ENCODE measurements at regions not wholly inside any gene's neighbourhood (a gene's known extent, or its start where the extent isn't known, plus 50 kb on each side); places are given as distances from the start of the nearest gene placed in this dataset.

DNA sequence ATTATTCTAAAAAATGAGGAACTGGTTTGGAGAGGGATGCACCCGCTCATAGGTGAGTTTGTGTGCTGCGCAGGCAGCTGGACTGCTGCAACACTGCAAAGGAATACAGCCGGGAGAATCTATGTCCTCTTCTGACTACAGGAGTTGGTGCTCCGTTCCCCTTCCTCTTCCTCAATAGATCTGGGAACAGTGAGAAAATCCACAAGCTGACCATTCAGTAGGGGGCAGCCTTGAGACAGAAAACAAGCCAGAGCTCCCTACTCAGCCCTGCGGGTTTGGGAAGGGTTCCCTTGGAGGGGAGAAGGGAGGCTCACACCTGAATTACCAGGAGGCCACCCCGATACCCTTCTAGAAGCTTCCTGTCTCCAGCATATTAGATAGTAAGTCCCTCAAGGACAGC, 87.3 kb upstream of the FOXI2 start (continued):
- TF ChIP-seq, protein P1, sequence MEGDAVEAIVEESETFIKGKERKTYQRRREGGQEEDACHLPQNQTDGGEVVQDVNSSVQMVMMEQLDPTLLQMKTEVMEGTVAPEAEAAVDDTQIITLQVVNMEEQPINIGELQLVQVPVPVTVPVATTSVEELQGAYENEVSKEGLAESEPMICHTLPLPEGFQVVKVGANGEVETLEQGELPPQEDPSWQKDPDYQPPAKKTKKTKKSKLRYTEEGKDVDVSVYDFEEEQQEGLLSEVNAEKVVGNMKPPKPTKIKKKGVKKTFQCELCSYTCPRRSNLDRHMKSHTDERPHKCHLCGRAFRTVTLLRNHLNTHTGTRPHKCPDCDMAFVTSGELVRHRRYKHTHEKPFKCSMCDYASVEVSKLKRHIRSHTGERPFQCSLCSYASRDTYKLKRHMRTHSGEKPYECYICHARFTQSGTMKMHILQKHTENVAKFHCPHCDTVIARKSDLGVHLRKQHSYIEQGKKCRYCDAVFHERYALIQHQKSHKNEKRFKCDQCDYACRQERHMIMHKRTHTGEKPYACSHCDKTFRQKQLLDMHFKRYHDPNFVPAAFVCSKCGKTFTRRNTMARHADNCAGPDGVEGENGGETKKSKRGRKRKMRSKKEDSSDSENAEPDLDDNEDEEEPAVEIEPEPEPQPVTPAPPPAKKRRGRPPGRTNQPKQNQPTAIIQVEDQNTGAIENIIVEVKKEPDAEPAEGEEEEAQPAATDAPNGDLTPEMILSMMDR (IDR thresholded peaks at IDR 0.05; ENCODE audit: control extremely low read depth in 1 of 3, insufficient read depth in 1 of 3, low read depth in 1 of 3, low read length in 3 of 3) = peak; percentile 47 to 74 (median 72)
- TF ChIP-seq GTF2F1 (IDR thresholded peaks at IDR 0.05; ENCODE audit: borderline replicate concordance, low read depth, low read length) (no peak), SP1 (IDR thresholded peaks at IDR 0.05; ENCODE audit: low read depth, low read length) (no peak), EP300 (IDR thresholded peaks at IDR 0.05; ENCODE audit: borderline replicate concordance in 1 of 2, low read depth in 2 of 2, low read length in 2 of 2) (no peak), POU5F1 (IDR thresholded peaks at IDR 0.05; ENCODE audit: low read depth, low read length) (no peak), RBBP5 (IDR thresholded peaks at IDR 0.05; ENCODE audit: borderline replicate concordance, low read depth, low read length) (no peak)
- TF ChIP-seq, protein P2, sequence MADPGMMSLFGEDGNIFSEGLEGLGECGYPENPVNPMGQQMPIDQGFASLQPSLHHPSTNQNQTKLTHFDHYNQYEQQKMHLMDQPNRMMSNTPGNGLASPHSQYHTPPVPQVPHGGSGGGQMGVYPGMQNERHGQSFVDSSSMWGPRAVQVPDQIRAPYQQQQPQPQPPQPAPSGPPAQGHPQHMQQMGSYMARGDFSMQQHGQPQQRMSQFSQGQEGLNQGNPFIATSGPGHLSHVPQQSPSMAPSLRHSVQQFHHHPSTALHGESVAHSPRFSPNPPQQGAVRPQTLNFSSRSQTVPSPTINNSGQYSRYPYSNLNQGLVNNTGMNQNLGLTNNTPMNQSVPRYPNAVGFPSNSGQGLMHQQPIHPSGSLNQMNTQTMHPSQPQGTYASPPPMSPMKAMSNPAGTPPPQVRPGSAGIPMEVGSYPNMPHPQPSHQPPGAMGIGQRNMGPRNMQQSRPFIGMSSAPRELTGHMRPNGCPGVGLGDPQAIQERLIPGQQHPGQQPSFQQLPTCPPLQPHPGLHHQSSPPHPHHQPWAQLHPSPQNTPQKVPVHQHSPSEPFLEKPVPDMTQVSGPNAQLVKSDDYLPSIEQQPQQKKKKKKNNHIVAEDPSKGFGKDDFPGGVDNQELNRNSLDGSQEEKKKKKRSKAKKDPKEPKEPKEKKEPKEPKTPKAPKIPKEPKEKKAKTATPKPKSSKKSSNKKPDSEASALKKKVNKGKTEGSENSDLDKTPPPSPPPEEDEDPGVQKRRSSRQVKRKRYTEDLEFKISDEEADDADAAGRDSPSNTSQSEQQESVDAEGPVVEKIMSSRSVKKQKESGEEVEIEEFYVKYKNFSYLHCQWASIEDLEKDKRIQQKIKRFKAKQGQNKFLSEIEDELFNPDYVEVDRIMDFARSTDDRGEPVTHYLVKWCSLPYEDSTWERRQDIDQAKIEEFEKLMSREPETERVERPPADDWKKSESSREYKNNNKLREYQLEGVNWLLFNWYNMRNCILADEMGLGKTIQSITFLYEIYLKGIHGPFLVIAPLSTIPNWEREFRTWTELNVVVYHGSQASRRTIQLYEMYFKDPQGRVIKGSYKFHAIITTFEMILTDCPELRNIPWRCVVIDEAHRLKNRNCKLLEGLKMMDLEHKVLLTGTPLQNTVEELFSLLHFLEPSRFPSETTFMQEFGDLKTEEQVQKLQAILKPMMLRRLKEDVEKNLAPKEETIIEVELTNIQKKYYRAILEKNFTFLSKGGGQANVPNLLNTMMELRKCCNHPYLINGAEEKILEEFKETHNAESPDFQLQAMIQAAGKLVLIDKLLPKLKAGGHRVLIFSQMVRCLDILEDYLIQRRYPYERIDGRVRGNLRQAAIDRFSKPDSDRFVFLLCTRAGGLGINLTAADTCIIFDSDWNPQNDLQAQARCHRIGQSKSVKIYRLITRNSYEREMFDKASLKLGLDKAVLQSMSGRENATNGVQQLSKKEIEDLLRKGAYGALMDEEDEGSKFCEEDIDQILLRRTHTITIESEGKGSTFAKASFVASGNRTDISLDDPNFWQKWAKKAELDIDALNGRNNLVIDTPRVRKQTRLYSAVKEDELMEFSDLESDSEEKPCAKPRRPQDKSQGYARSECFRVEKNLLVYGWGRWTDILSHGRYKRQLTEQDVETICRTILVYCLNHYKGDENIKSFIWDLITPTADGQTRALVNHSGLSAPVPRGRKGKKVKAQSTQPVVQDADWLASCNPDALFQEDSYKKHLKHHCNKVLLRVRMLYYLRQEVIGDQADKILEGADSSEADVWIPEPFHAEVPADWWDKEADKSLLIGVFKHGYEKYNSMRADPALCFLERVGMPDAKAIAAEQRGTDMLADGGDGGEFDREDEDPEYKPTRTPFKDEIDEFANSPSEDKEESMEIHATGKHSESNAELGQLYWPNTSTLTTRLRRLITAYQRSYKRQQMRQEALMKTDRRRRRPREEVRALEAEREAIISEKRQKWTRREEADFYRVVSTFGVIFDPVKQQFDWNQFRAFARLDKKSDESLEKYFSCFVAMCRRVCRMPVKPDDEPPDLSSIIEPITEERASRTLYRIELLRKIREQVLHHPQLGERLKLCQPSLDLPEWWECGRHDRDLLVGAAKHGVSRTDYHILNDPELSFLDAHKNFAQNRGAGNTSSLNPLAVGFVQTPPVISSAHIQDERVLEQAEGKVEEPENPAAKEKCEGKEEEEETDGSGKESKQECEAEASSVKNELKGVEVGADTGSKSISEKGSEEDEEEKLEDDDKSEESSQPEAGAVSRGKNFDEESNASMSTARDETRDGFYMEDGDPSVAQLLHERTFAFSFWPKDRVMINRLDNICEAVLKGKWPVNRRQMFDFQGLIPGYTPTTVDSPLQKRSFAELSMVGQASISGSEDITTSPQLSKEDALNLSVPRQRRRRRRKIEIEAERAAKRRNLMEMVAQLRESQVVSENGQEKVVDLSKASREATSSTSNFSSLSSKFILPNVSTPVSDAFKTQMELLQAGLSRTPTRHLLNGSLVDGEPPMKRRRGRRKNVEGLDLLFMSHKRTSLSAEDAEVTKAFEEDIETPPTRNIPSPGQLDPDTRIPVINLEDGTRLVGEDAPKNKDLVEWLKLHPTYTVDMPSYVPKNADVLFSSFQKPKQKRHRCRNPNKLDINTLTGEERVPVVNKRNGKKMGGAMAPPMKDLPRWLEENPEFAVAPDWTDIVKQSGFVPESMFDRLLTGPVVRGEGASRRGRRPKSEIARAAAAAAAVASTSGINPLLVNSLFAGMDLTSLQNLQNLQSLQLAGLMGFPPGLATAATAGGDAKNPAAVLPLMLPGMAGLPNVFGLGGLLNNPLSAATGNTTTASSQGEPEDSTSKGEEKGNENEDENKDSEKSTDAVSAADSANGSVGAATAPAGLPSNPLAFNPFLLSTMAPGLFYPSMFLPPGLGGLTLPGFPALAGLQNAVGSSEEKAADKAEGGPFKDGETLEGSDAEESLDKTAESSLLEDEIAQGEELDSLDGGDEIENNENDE (IDR thresholded peaks at IDR 0.05; ENCODE audit: insufficient replicate concordance, low read length) = no peak
